Fibroblast of pulmonary artery (primary cell): ENCODE measurements at regions not wholly inside any gene's neighbourhood (a gene's known extent, or its start where the extent isn't known, plus 50 kb on each side); places are given as distances from the start of the nearest gene placed in this dataset.

Source experiments
- DNase-seq: peaks from one replicate; pipeline ENCODE4 v3.0.0-alpha.2; 2010; ENCODE audit warnings: low read depth
- H3K4me3 ChIP-seq: replicated peaks from 2 replicates; pipeline ENCODE4 v1.5.1; 2011; ENCODE audit warnings: low read depth, mild to moderate bottlenecking, control low read depth, low read length, moderate library complexity
- CTCF ChIP-seq: IDR thresholded peaks from 2 replicates; pipeline ENCODE4 v1.5.1; 2011; ENCODE audit warnings: mild to moderate bottlenecking, control low read depth, low read length, inconsistent platforms; ENCODE audit errors: missing control alignments

- H3K4me3 ChIP-seq: no peak overlapping the region
- no peak for DNase-seq
- TF ChIP-seq CTCF: no peak
Measured at GRCh38 chr16:55136356-55137150, 187.4 kb upstream of the IRX6 start.

GRCh38 chr16:55138298-55138697 is 185.7 kb upstream of the IRX6 start:
- TF ChIP-seq CTCF: no peak
- H3K4me3 ChIP-seq: no peak overlapping the region
- no peak for DNase-seq

- DNase-seq: no peak
- H3K4me3 ChIP-seq: no peak overlapping the region
- TF ChIP-seq CTCF: no peak
Measured at GRCh38 chr16:55142405-55142804, 181.6 kb upstream of the IRX6 start.

GRCh38 chr16:55144651-55145050 is 179.4 kb upstream of the IRX6 start:
- TF ChIP-seq CTCF: no peak
- DNase-seq: no peak
- no peak overlapping the region for H3K4me3 ChIP-seq

GRCh38 chr16:55145771-55146603 is 178.0 kb upstream of the IRX6 start:
- no peak for DNase-seq
- TF ChIP-seq CTCF: no peak
- H3K4me3 ChIP-seq: no peak overlapping the region

- DNase-seq: no peak
- no peak for TF ChIP-seq CTCF
- H3K4me3 ChIP-seq: no peak overlapping the region
Measured at GRCh38 chr16:55146966-55147365, 177.0 kb upstream of the IRX6 start.
